Coronary artery (tissue), 2 donors: ENCODE measurements at regions not wholly inside any gene's neighbourhood (a gene's known extent, or its start where the extent isn't known, plus 50 kb on each side); places are given as distances from the start of the nearest gene placed in this dataset.

Experiments
- DNase-seq: peaks from one replicate; pipeline ENCODE4 v3.0.0-alpha.2; 2017; ENCODE audit warnings: low spot score
- H3K27ac ChIP-seq, 2 donors: fragments of 200-600 bp; sonication (generic); one replicate each; pipeline ENCODE4 v1.5.1; 2016 to 2019
- H3K4me3 ChIP-seq: fragments of 200-600 bp; sonication (generic); 2 replicates; pipeline ENCODE4 v1.5.1; 2016; ENCODE audit warnings: mild to moderate bottlenecking, moderate library complexity
- CTCF ChIP-seq: fragments of 200-600 bp; sonication (generic); IDR thresholded peaks from one replicate; pipeline ENCODE4 v1.5.1; 2019; ENCODE audit warnings: antibody characterized with exemption

DNA sequence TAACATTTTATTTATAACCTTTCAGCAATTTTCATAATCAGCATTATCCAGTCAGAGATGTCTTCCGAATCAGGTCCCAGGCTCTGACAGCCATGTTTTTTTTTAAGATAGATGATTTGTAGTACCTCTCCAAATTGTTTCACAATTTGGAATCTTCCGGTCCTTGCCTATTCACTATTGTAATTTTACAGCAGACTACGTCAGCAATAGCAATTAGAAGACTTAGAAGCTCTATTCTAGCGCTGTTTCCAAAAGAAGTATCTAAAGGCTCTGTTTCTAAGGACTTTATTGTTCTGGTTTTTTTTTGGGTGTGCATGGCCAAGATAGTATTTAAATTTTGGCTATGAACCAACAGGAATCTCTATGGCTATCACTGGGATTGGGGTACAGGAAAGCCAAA, 94.6 kb upstream of the PELI1 start:
- no peak for TF ChIP-seq CTCF

DNA sequence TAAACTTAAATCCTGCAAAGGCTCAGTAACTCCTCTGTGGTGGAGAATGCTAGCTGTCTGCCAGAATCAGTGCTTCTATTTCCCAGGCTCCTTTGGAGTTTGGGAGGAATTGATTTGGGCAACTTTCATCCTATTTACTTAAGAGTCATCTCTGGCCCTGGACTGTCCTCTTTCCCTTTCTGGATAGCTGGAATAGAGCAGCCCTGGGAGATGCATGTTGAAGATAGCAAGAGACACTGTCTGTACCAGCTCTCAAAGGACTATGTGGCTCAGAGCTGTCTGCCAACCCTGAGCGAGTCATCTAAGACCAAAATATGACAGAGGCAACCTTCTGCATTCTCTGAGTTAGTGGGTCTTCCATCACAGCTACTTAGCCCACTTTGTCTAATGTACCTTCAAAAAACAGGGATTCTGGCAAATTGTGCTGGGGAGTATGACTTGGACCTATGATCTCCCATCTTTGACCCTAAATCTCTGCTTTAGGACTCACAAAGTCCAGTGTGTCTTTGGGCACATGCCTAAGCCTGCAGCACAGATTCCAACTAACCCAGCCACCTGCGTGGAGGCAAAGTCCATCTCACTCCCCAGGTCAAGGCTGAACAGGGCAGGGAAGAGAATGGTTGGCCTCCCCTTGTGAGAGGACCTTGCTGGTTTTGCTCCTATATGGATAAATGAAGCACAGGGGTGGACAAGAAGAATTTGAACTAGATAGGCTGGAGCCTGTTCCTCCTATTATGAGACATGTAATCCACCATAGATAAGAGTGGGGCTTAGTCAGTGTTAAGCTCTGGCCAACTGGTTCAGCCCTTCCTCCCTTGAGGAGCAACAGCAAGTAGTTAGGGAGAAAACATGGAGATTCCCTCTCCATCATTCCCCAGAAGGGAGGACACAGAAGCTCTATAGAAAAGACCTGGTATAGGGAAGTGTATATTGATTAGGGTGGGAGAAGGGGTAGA, 99.1 kb upstream of the PELI1 start:
- H3K4me3 ChIP-seq, result no peak overlapping the region
- no peak overlapping the region for H3K27ac ChIP-seq
- DNase-seq, result no peak
- TF ChIP-seq CTCF, result no peak

More for the DNA sequence above, 94.6 kb upstream of the PELI1 start:
- no peak for DNase-seq
- no peak overlapping the region for H3K27ac ChIP-seq
- H3K4me3 ChIP-seq, result no peak overlapping the region

DNA sequence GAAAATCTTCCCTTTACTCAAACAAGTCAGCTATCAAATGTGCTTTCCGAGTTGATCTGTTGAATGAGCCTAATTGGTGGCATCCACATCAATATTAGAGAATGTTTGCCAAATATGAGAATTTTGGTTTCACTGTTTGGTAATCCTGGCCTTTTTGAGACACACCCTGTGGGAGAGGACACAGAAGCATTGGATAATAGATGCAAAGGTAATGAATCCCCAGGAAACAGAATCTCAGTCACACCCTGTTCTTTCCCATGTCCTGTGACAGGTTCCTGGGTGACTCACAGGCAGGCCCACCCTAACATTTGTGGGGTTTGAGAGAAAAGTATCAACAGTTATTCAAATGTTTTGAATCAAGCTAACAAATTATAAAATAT, 99.8 kb upstream of the PELI1 start:
- H3K4me3 ChIP-seq, result no peak overlapping the region
- TF ChIP-seq CTCF, result no peak
- no peak for DNase-seq
- H3K27ac ChIP-seq, result no peak overlapping the region

DNA sequence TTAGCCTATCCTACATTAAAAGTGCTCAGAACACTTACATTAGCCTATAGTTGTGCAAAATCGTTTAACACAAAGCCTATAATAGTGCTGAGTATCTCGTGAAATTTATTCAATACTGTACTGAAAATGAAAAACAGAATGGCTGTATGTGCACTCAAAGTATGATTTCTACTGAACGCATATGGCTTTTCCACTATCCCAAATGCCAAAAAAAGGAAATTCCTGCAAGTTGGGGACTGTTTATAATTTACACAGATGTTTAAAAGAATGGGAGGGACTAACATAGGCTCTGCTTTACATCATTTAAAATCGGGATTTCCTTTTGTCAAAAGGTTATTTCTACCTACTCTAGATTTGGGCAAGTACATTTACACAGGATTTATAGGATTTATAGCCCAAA, 101.4 kb upstream of the PELI1 start:
- DNase-seq, result no peak
- Histone ChIP-seq H3K4me3 (no peak overlapping the region), H3K27ac (no peak overlapping the region)
- TF ChIP-seq CTCF, result no peak

GRCh38 chr2:64246962-64247361, 102.7 kb upstream of the PELI1 start:
- DNase-seq, result no peak
- Histone ChIP-seq H3K27ac (peak overlapping the region in 1 of 2 donors; percentile 23), H3K4me3 (no peak overlapping the region)
- no peak for TF ChIP-seq CTCF

- DNase-seq, result no peak
- H3K27ac ChIP-seq, result no peak overlapping the region
- TF ChIP-seq CTCF, result no peak
- no peak overlapping the region for H3K4me3 ChIP-seq
These were observed 105.2 kb upstream of the PELI1 start for GRCh38 chr2:64249426-64249825.

- no peak for DNase-seq
- Histone ChIP-seq H3K4me3 (no peak overlapping the region), H3K27ac (no peak overlapping the region)
- no peak for TF ChIP-seq CTCF
These were observed 105.8 kb upstream of the PELI1 start for GRCh38 chr2:64250063-64250462.
